AG09309 (cell line): ENCODE measurements at regions not wholly inside any gene's neighbourhood (a gene's known extent, or its start where the extent isn't known, plus 50 kb on each side); places are given as distances from the start of the nearest gene placed in this dataset.

Source experiments
- DNase-seq: peaks from one replicate; pipeline ENCODE4 v3.0.0-alpha.2; 2010; ENCODE audit warnings: low read depth
- H3K4me3 ChIP-seq: 2 replicates; pipeline ENCODE4 v1.5.1; 2011; ENCODE audit warnings: mild to moderate bottlenecking, low read depth, low read length, moderate library complexity; ENCODE audit not compliant: control insufficient read depth
- TF ChIP-seq, protein P1 (sequence below): IDR thresholded peaks from 2 replicates; pipeline ENCODE4 v1.5.1; 2011; ENCODE audit warnings: mild to moderate bottlenecking, low read depth, low read length, inconsistent platforms; ENCODE audit not compliant: insufficient read depth, control insufficient read depth; ENCODE audit errors: missing control alignments

- no peak overlapping the region for H3K4me3 ChIP-seq
- no peak for DNase-seq
- TF ChIP-seq, protein P1, sequence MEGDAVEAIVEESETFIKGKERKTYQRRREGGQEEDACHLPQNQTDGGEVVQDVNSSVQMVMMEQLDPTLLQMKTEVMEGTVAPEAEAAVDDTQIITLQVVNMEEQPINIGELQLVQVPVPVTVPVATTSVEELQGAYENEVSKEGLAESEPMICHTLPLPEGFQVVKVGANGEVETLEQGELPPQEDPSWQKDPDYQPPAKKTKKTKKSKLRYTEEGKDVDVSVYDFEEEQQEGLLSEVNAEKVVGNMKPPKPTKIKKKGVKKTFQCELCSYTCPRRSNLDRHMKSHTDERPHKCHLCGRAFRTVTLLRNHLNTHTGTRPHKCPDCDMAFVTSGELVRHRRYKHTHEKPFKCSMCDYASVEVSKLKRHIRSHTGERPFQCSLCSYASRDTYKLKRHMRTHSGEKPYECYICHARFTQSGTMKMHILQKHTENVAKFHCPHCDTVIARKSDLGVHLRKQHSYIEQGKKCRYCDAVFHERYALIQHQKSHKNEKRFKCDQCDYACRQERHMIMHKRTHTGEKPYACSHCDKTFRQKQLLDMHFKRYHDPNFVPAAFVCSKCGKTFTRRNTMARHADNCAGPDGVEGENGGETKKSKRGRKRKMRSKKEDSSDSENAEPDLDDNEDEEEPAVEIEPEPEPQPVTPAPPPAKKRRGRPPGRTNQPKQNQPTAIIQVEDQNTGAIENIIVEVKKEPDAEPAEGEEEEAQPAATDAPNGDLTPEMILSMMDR = no peak
These were observed 53.7 kb upstream of the FABP6 start for GRCh38 chr5:160175438-160176218.

DNA sequence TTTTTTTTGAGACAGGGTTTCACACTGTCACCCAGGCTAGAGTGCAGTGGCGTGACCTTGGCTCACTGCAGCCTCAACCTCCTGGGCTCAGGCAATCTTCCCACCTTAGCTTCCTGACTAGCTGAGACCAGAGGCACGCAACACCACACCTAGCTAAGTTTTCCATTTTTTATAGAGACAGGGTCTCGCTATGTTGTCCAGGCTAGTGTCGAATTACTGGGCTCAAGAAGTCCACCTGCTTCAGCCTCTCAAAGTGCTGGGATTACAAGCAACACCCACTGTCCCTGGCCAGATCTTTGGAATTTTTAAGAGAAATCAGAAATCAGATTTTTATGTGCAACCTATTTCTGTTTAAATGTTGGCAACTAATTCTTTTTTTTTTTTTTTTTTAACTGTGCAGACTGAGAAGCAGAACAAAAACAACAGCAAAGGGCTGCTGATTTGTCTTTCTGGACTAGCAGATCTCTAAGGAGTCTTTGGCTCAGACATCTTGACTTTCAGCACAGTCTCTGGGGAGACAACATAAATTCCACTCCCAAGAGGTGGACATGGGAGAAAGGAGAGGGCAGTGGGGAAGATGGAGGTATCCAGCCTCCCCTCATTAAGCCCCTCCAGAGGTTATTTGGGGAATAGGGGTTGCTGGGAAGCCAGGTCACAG lies 54.4 kb upstream of the FABP6 start:
- H3K4me3 ChIP-seq = no peak overlapping the region
- TF ChIP-seq, protein P1 = no peak
- no peak for DNase-seq

DNA sequence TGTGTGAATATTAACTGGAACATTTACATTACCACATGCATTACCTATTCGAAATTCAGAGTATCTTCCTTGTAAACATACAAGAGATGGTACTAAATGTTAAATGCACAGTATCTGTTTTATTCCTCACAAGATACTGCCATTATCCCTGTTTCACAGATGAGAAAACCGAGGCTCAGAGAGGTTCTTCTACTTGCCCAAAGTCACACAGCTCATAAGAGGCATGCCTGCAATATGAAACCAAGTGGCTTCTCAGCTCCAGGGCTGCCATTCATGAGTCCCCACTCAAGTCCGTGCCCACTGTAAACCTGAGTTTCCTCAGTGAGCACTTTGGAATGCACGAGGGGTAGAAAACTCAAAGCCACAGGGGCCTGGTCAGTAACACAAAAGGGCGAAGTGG lies 55.0 kb upstream of the FABP6 start:
- no peak overlapping the region for H3K4me3 ChIP-seq
- DNase-seq = no peak
- TF ChIP-seq, protein P1 = no peak

GRCh38 chr5:160171666-160172065 lies 52.4 kb upstream of the PWWP2A start:
- H3K4me3 ChIP-seq = no peak overlapping the region
- TF ChIP-seq, protein P1 = no peak
- DNase-seq = no peak

GRCh38 chr5:160169326-160169725 lies 50.1 kb upstream of the PWWP2A start:
- H3K4me3 ChIP-seq = peak overlapping the region; percentile 2
- TF ChIP-seq, protein P1 = no peak
- peak; percentile 84 for DNase-seq
